ENCODE measurements at regions not wholly inside any gene's neighbourhood (a gene's known extent, or its start where the extent isn't known, plus 50 kb on each side); places are given as distances from the start of the nearest gene placed in this dataset.
"Not testable (repeated sequence)": the region's sequence is repeated elsewhere in the genome, so short reads cannot be mapped to it uniquely, and the experiment has no call there.

DNA sequence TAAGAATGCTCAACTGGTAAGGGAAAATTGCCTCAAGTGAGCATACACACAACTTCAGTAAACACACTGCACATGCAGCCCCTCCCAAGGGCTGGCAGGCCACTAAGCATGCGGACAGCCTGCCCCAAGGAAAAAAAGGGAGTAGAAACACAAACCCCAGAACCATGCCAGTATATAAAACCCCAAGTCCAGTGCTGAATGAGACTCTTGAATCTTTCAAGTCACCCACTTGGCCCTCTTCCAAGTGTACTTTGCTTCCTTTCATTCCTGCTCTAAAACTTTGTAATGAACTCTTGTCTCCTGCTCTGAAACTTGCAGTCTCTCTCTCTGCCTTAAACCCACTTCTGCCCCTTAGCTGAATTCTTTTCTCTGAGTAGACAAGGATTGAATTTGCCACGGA, 736.4 kb downstream of the RNF144A start:
- no peaks in the 10 kb centered on the region for H3K27me3 ChIP-seq (ENCODE audit: insufficient read depth, low read length)
- H3K79me1 ChIP-seq (ENCODE audit: low read length), result no peaks in the 10 kb centered on the region
- no peak overlapping the region for H3K14ac ChIP-seq (ENCODE audit: low read length)
- no peak overlapping the region for H2AK5ac ChIP-seq (ENCODE audit: low read length)
- H2BK5ac ChIP-seq (ENCODE audit: low read depth, low read length, poor library complexity), result no peak overlapping the region
- no peaks in the 10 kb centered on the region for H3K4me1 ChIP-seq (ENCODE audit: control insufficient read depth in 1 of 2, insufficient read depth in 2 of 2, low read length in 2 of 2)
- no peak overlapping the region for H2AFZ ChIP-seq (ENCODE audit: insufficient read depth, low read length, poor library complexity)
- H3K4me2 ChIP-seq (ENCODE audit: low read length), result no peak overlapping the region
- H3K27ac ChIP-seq (ENCODE audit: low read depth, low read length), result no peak overlapping the region
- no peak overlapping the region for H3K4ac ChIP-seq (ENCODE audit: low read depth, low read length)
- no peak overlapping the region for H2BK120ac ChIP-seq (ENCODE audit: insufficient read depth, low read length, poor library complexity)
- H3K9me3 ChIP-seq (ENCODE audit: insufficient read depth, low read depth, low read length), result no peaks in the 10 kb centered on the region
- H4K12ac ChIP-seq (ENCODE audit: low read depth, low read length), result no peak overlapping the region
- H3K18ac ChIP-seq (ENCODE audit: low read length), result no peak overlapping the region
- no peak overlapping the region for H3K9ac ChIP-seq (ENCODE audit: low read length)
- no peak overlapping the region for H3K4me3 ChIP-seq (ENCODE audit: low read depth, low read length)
- no CpG with 5 or more reads among the region's 2 CpGs for WGBS (ENCODE audit: extremely low coverage, insufficient coverage, insufficient read length)
- no peaks in the 10 kb centered on the region for H3K36me3 ChIP-seq (ENCODE audit: control insufficient read depth in 1 of 2, insufficient read depth in 2 of 2, low read length in 2 of 2)
- no peak overlapping the region for H4K8ac ChIP-seq (ENCODE audit: low read depth, low read length)
- DNase-seq, result no peak
- no peak overlapping the region for H2BK12ac ChIP-seq (ENCODE audit: low read length)
- H3K79me2 ChIP-seq (ENCODE audit: control insufficient read depth, insufficient read depth, low read length, poor library complexity), result no peaks in the 10 kb centered on the region
- H4K91ac ChIP-seq (ENCODE audit: low read depth, low read length), result no peak overlapping the region
- no peak overlapping the region for H3K23ac ChIP-seq (ENCODE audit: low read length)

DNA sequence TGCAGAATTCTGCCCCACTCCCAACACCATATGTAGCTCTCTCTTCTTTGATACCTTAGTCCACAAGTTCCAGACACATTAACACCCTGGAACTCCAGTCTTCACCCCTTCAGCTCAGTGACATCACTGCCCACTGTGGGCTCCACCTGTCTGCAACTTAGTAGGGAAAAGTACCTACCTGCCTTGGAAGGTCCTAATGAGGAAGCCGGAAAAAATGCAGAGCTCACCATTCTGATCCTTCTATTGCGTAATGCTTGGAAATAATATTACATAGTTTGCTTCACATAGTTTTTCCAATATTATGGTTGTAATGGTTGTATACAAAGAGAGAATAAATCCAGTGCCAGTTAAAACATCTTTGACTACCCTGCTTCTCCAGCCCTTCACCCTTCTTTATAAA, 738.4 kb downstream of the RNF144A start:
- H3K36me3 ChIP-seq (ENCODE audit: control insufficient read depth in 1 of 2, insufficient read depth in 2 of 2, low read length in 2 of 2), result no peaks in the 10 kb centered on the region
- peak in 1 of 2 donors; percentile 7 for DNase-seq
- H4K8ac ChIP-seq (ENCODE audit: low read depth, low read length), result no peak overlapping the region
- no peak overlapping the region for H2BK120ac ChIP-seq (ENCODE audit: insufficient read depth, low read length, poor library complexity)
- H2BK5ac ChIP-seq (ENCODE audit: low read depth, low read length, poor library complexity), result no peak overlapping the region
- H3K14ac ChIP-seq (ENCODE audit: low read length), result no peak overlapping the region
- no peak overlapping the region for H4K91ac ChIP-seq (ENCODE audit: low read depth, low read length)
- H3K4me3 ChIP-seq (ENCODE audit: low read depth, low read length), result no peak overlapping the region
- H3K23ac ChIP-seq (ENCODE audit: low read length), result no peak overlapping the region
- H3K4me1 ChIP-seq (ENCODE audit: control insufficient read depth in 1 of 2, insufficient read depth in 2 of 2, low read length in 2 of 2), result no peaks in the 10 kb centered on the region
- H3K27ac ChIP-seq (ENCODE audit: low read depth, low read length), result no peak overlapping the region
- no peak overlapping the region for H3K4me2 ChIP-seq (ENCODE audit: low read length)
- no peak overlapping the region for H4K12ac ChIP-seq (ENCODE audit: low read depth, low read length)
- H3K18ac ChIP-seq (ENCODE audit: low read length), result no peak overlapping the region
- no peak overlapping the region for H2AK5ac ChIP-seq (ENCODE audit: low read length)
- H3K79me1 ChIP-seq (ENCODE audit: low read length), result no peaks in the 10 kb centered on the region
- H3K9me3 ChIP-seq (ENCODE audit: insufficient read depth, low read depth, low read length), result no peaks in the 10 kb centered on the region
- no peak overlapping the region for H3K9ac ChIP-seq (ENCODE audit: low read length)
- no peaks in the 10 kb centered on the region for H3K79me2 ChIP-seq (ENCODE audit: control insufficient read depth, insufficient read depth, low read length, poor library complexity)
- H3K27me3 ChIP-seq (ENCODE audit: insufficient read depth, low read length), result no peaks in the 10 kb centered on the region
- WGBS (ENCODE audit: extremely low coverage, insufficient coverage, insufficient read length), result no CpG with 5 or more reads among the region's 2 CpGs
- H2AFZ ChIP-seq (ENCODE audit: insufficient read depth, low read length, poor library complexity), result no peak overlapping the region
- no peak overlapping the region for H3K4ac ChIP-seq (ENCODE audit: low read depth, low read length)
- H2BK12ac ChIP-seq (ENCODE audit: low read length), result no peak overlapping the region

DNA sequence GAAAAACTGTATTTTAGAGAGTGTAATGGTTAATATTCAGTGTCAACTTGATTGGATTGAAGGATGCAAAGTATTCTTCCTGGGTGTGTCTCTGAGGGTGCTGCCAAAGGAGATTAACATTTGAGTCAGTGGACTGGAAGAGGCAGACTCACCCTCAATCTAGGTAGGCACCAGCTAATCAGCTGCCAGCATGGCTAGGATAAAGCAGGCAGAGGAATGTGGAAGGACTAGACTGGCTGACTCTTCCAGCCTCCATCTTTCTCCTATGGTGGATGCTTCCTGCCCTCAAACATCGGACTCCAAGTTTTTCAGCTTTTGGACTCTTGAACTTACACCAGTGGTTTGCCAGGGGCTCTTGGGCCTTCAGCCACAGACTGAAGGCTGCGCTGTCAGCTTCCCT, 740.3 kb downstream of the RNF144A start:
- not testable (repeated sequence) for H3K9ac ChIP-seq (ENCODE audit: low read length); H3K9me3 ChIP-seq (ENCODE audit: insufficient read depth, low read depth, low read length); H2BK120ac ChIP-seq (ENCODE audit: insufficient read depth, low read length, poor library complexity); H3K18ac ChIP-seq (ENCODE audit: low read length); H3K79me2 ChIP-seq (ENCODE audit: control insufficient read depth, insufficient read depth, low read length, poor library complexity); H3K4ac ChIP-seq (ENCODE audit: low read depth, low read length); H3K4me2 ChIP-seq (ENCODE audit: low read length); H4K8ac ChIP-seq (ENCODE audit: low read depth, low read length); H2BK12ac ChIP-seq (ENCODE audit: low read length); H2AFZ ChIP-seq (ENCODE audit: insufficient read depth, low read length, poor library complexity); H3K36me3 ChIP-seq (ENCODE audit: control insufficient read depth in 1 of 2, insufficient read depth in 2 of 2, low read length in 2 of 2); H4K12ac ChIP-seq (ENCODE audit: low read depth, low read length); H3K27ac ChIP-seq (ENCODE audit: low read depth, low read length); H2AK5ac ChIP-seq (ENCODE audit: low read length); H2BK5ac ChIP-seq (ENCODE audit: low read depth, low read length, poor library complexity); H3K27me3 ChIP-seq (ENCODE audit: insufficient read depth, low read length); H3K14ac ChIP-seq (ENCODE audit: low read length); H3K4me3 ChIP-seq (ENCODE audit: low read depth, low read length); H4K91ac ChIP-seq (ENCODE audit: low read depth, low read length); H3K23ac ChIP-seq (ENCODE audit: low read length); H3K4me1 ChIP-seq (ENCODE audit: control insufficient read depth in 1 of 2, insufficient read depth in 2 of 2, low read length in 2 of 2); H3K79me1 ChIP-seq (ENCODE audit: low read length)
- DNase-seq, result peak; percentile 34 to 74
- no CpG with 5 or more reads among the region's 2 CpGs for WGBS (ENCODE audit: extremely low coverage, insufficient coverage, insufficient read length)

DNA sequence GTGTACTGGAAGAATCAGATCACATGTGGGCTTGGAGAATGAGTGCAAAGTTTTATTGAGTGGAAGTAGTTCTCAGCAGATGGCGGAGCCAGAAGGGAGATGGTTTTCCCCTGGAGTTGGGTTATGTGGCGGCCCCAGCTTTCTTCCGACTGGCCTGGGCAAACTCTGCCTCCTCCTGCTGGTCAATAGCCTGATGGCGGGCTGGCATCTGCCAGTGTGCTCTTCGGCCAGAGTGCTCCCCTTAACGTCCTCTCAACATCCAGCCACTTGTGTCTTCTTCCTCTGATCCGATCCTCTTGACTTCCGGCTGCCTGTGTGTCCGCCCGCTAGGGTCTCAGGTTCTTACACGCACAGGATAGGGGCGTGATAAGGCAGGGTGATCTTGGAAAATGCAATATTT, 741.3 kb downstream of the RNF144A start:
- no peaks in the 10 kb centered on the region for H3K36me3 ChIP-seq (ENCODE audit: control insufficient read depth in 1 of 2, insufficient read depth in 2 of 2, low read length in 2 of 2)
- no peak overlapping the region for H3K27ac ChIP-seq (ENCODE audit: low read depth, low read length)
- no peak overlapping the region for H2AFZ ChIP-seq (ENCODE audit: insufficient read depth, low read length, poor library complexity)
- H3K27me3 ChIP-seq (ENCODE audit: insufficient read depth, low read length), result no peaks in the 10 kb centered on the region
- no peak overlapping the region for H3K4me2 ChIP-seq (ENCODE audit: low read length)
- no peaks in the 10 kb centered on the region for H3K79me2 ChIP-seq (ENCODE audit: control insufficient read depth, insufficient read depth, low read length, poor library complexity)
- H3K4me3 ChIP-seq (ENCODE audit: low read depth, low read length), result no peak overlapping the region
- H3K14ac ChIP-seq (ENCODE audit: low read length), result no peak overlapping the region
- H2BK120ac ChIP-seq (ENCODE audit: insufficient read depth, low read length, poor library complexity), result no peak overlapping the region
- H4K91ac ChIP-seq (ENCODE audit: low read depth, low read length), result no peak overlapping the region
- no peak overlapping the region for H2AK5ac ChIP-seq (ENCODE audit: low read length)
- H3K4me1 ChIP-seq (ENCODE audit: control insufficient read depth in 1 of 2, insufficient read depth in 2 of 2, low read length in 2 of 2), result no peaks in the 10 kb centered on the region
- WGBS (ENCODE audit: extremely low coverage, insufficient coverage, insufficient read length), result no CpG with 5 or more reads among the region's 12 CpGs
- H3K9ac ChIP-seq (ENCODE audit: low read length), result no peak overlapping the region
- H3K9me3 ChIP-seq (ENCODE audit: insufficient read depth, low read depth, low read length), result no peaks in the 10 kb centered on the region
- DNase-seq, result no peak
- no peak overlapping the region for H4K12ac ChIP-seq (ENCODE audit: low read depth, low read length)
- H2BK12ac ChIP-seq (ENCODE audit: low read length), result no peak overlapping the region
- H3K18ac ChIP-seq (ENCODE audit: low read length), result no peak overlapping the region
- H4K8ac ChIP-seq (ENCODE audit: low read depth, low read length), result no peak overlapping the region
- H2BK5ac ChIP-seq (ENCODE audit: low read depth, low read length, poor library complexity), result no peak overlapping the region
- no peak overlapping the region for H3K4ac ChIP-seq (ENCODE audit: low read depth, low read length)
- no peak overlapping the region for H3K23ac ChIP-seq (ENCODE audit: low read length)
- no peaks in the 10 kb centered on the region for H3K79me1 ChIP-seq (ENCODE audit: low read length)

All from trophoblast cell (in vitro differentiated cells and primary cell).